Lower leg skin (tissue), 4 donors: ENCODE measurements at regions not wholly inside any gene's neighbourhood (a gene's known extent, or its start where the extent isn't known, plus 50 kb on each side); places are given as distances from the start of the nearest gene placed in this dataset.

Experiments used
- DNase-seq, 2 donors: peaks; one replicate each; pipeline ENCODE4 v3.0.0-alpha.2; 2019; ENCODE audit warnings: low spot score in 2 of 2
- H3K4me3 ChIP-seq: fragments of 200-600 bp; sonication (generic); 2 replicates; pipeline ENCODE4 v1.5.1; 2017; ENCODE audit warnings: mild to moderate bottlenecking, low read depth; ENCODE audit not compliant: poor library complexity, severe bottlenecking
- CTCF ChIP-seq, 3 donors: fragments of 450-650 bp; IDR thresholded peaks; one replicate each; pipeline ENCODE4 v1.5.1; 2016; ENCODE audit warnings: antibody characterized with exemption in 3 of 3, mild to moderate bottlenecking in 3 of 3, moderate library complexity in 2 of 3
- POLR2A ChIP-seq, 2 donors: fragments of 450-650 bp; IDR thresholded peaks; one replicate each; pipeline ENCODE4 v1.6.1; 2016 to 2017; ENCODE audit warnings: antibody characterized with exemption in 2 of 2, mild to moderate bottlenecking in 1 of 2, moderate library complexity in 1 of 2
- WGBS, 2 donors: methylation state at CpG; one replicate each; pipeline ENCODE4 v1.1.5; 2018; 5-methylcytosine and 5-hydroxymethylcytosine counted together
- intact Hi-C: fragments of 100-400 bp; cut with DNase I; formaldehyde crosslinking; loops from one replicate; pipeline ENCODE4 v1.15.0; 2023; ENCODE audit warnings: low total_unique reads

GRCh38 chr21:17738176-17738953 lies 80.8 kb downstream of the C21orf91 start:
- DNase-seq = no peak
- H3K4me3 ChIP-seq = no peak overlapping the region
- intact Hi-C loops = no loop called here

GRCh38 chr21:17736072-17736471 lies 83.1 kb downstream of the C21orf91 start:
- TF ChIP-seq CTCF (IDR thresholded peaks at IDR 0.05) (no peak), POLR2A (IDR thresholded peaks at IDR 0.05) (no peak)
- 75 to 80% methylated on average over 5 of the region's 5 CpGs for WGBS, 2 donors
- no peak overlapping the region for H3K4me3 ChIP-seq
- DNase-seq = no peak
- intact Hi-C loops = no loop called here

More at GRCh38 chr21:17738176-17738953, 80.8 kb downstream of the C21orf91 start:
- no peak for TF ChIP-seq POLR2A (IDR thresholded peaks at IDR 0.05)
- TF ChIP-seq CTCF (IDR thresholded peaks at IDR 0.05) = no peak
- 81 to 83% methylated on average over 11 of the region's 11 CpGs for WGBS, 2 donors

GRCh38 chr21:17733209-17733608 lies 85.9 kb downstream of the C21orf91 start:
- no peak for DNase-seq
- WGBS, 2 donors = 75 to 79% methylated on average over 5 of the region's 5 CpGs
- TF ChIP-seq CTCF (IDR thresholded peaks at IDR 0.05) = no peak
- TF ChIP-seq POLR2A (IDR thresholded peaks at IDR 0.05) = no peak
- intact Hi-C loops = no loop called here
- H3K4me3 ChIP-seq = no peak overlapping the region

GRCh38 chr21:17732306-17732705 lies 86.8 kb downstream of the C21orf91 start:
- DNase-seq = no peak
- TF ChIP-seq CTCF (IDR thresholded peaks at IDR 0.05) (no peak), POLR2A (IDR thresholded peaks at IDR 0.05) (no peak)
- WGBS, 2 donors = 56 to 57% methylated on average over 2 of the region's 2 CpGs
- intact Hi-C loops = no loop called here
- no peak overlapping the region for H3K4me3 ChIP-seq

GRCh38 chr21:17731554-17731953 lies 87.6 kb downstream of the C21orf91 start:
- no peak for DNase-seq
- WGBS, 2 donors = 90 to 94% methylated on average over 4 of the region's 4 CpGs
- intact Hi-C loops = no loop called here
- TF ChIP-seq POLR2A (IDR thresholded peaks at IDR 0.05) (no peak), CTCF (IDR thresholded peaks at IDR 0.05) (no peak)
- no peak overlapping the region for H3K4me3 ChIP-seq

- no peak for DNase-seq
- TF ChIP-seq CTCF (IDR thresholded peaks at IDR 0.05) (no peak), POLR2A (IDR thresholded peaks at IDR 0.05) (no peak)
- WGBS, 2 donors = 77 to 80% methylated on average over 1 of the region's 1 CpG
- intact Hi-C loops = no loop called here
- no peak overlapping the region for H3K4me3 ChIP-seq
Observed at GRCh38 chr21:17730782-17731181, 88.4 kb downstream of the C21orf91 start.
